Islet precursor cell (in vitro differentiated cells): ENCODE measurements at regions not wholly inside any gene's neighbourhood (a gene's known extent, or its start where the extent isn't known, plus 50 kb on each side); places are given as distances from the start of the nearest gene placed in this dataset.
"Not testable (repeated sequence)": the region's sequence is repeated elsewhere in the genome, so short reads cannot be mapped to it uniquely, and the experiment has no call there.

ENCODE experiments used
- DNase-seq: peaks from one replicate; pipeline ENCODE4 v3.0.0-alpha.2; 2018

- DNase-seq = peak; percentile 63
Measured at GRCh38 chr15:54840621-54841398, 355.9 kb downstream of the RSL24D1 start.

GRCh38 chr15:54839379-54839778 lies 357.4 kb downstream of the RSL24D1 start:
- DNase-seq = no peak

- DNase-seq = no peak
Measured at GRCh38 chr15:54836052-54836795, 360.5 kb downstream of the RSL24D1 start.

GRCh38 chr15:54829821-54830220 lies 366.9 kb downstream of the RSL24D1 start:
- DNase-seq = no peak

DNA sequence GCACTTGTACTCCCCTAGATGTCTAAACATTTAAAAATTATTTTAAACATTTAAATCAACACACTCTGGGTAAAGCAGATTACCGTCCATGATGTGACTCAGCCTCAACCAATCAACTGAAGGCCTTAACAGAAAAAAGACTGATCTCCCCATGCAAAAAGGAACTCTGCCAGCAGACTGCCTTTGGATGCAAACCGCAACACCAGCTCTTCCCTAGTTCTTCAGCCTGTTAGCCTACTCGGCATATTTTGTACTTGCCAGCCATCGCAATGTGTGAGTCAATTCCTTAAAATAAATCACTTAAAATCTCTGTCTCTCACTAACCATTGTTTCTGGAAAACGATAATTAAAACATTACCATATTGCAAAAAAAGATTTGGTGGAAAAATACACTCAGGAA lies 375.9 kb downstream of the RSL24D1 start:
- no peak for DNase-seq

DNA sequence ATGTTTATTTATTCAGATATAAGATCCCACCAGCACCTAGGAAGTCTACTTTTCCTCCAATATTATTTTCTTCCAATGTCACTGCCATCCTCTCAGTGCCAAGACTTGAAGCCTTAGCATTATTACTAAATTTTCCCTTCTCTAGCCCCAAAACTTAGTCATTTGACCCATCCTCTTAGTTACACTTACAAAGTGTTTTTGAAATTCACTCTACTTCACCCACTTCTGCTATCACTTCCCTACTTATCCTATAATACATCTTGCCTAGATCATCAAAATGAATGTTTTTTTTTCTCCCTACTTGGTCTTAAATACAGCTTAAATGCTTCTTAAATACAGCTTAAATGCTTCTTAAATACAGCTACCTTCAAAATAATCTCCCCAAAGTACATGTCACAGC lies 376.6 kb downstream of the RSL24D1 start:
- DNase-seq = no peak

- DNase-seq = no peak
Measured at GRCh38 chr15:54816401-54816800, 380.3 kb downstream of the RSL24D1 start.

- DNase-seq = no peak
Measured at GRCh38 chr15:54815556-54815955, 381.2 kb downstream of the RSL24D1 start.

GRCh38 chr15:54812383-54812782 lies 384.4 kb downstream of the RSL24D1 start:
- no peak for DNase-seq

DNA sequence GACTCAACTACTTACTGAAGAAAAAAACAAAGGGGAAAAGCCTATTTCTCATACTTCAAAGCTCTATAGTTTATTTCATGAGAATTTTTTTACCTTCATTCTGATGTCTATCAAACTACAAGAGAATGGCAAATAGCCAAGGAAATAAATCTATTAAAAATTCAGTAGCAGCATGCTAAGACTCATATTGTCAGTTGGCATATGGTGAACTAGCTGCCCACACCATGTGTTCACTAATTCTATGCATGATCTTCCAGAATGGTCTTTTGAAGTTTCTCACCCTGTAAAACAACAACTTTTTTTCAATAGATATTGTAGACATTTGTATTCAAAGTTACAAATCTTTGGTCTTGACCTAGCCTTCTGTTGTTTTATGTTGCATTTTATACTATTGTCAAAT lies 386.2 kb downstream of the RSL24D1 start:
- DNase-seq = no peak

DNA sequence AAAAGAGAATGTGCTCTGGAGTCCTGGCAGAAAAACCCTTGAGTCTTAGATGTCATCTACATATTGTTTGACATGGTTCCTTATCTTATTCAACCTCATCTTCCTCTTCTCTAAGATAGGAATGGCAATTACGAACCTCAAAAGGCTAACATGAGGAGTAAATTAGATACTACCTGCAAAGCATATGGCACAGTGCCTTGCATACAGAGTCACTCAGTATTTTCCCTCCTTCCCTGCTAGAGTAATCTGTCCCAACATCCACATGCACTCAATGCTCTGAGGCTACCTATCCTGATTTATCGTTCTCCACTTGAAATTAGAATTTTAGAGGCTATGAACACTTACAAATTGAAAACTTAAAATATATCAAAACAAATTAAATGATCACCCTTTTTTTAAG lies 386.7 kb downstream of the RSL24D1 start:
- no peak for DNase-seq

DNA sequence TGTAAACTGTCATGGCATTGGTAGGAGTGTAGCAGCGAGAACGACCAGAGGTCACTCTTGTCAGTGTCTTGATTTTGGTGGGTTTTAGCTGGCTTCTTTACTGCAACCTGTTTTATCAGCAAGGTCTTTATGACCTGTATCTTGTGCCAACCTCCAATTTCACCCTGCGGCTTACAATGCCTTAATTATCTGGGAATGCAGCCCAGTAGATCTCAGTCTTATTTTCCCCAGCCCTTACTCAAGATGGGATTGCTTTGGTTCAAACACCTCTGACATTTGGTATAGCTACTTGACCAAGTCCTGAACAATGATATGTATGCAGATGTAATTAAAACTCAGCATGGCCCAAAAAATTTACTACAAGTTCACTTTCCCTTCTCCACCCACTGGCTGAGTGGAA lies 388.4 kb downstream of the RSL24D1 start:
- DNase-seq = no peak

DNA sequence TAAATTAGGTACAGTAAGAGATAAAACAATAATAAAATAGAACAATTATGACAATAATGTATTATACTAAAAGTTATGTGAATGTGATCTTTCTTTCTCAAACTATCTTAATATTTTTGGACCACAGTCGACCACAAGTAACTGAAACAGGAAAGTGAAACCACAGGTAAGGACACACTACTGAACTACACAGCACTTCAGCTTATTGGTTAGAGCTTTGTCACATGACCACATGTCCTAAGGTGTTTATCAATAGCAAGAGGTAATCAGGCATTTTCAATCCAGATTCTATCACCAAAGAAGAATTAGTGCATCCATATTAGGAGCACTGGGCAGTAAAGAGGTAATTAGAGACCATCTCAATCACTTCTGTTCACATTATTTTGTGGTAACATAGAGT lies 392.8 kb downstream of the RSL24D1 start:
- DNase-seq = no peak

DNA sequence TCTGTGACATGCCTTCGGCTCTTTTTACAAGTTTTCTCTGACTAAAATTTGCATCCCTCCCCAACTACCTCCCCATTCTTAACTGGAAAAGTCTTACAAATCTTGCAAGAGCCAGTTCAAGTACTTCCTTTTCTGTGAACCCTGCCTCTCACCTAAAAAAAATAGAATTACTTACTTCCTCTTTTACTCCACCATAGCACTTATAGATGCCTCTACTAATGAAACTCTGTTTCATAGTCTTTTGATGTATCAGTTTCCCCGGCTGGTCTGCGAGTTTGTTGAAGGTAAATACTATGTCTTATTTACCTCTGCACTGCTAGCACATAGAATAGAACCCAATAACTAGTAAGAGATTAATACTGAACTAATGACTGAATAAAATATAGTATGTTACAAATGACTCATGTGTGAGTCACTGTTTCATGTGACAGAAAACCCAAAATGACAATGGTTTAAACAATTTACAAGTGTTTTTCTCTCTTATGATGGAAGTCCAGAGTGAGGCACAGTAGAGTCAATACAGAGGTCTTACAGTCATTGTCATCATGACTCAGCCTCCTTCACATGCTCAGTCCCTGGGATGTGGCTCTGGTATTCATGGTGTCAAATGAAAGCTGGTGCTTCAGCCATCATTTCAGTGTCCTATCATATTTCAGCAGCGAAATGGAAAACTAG lies 393.5 kb downstream of the RSL24D1 start:
- DNase-seq = no peak

- DNase-seq = no peak
Measured at GRCh38 chr15:54792526-54792925, 404.2 kb downstream of the RSL24D1 start.

GRCh38 chr15:54790693-54791092 lies 406.0 kb downstream of the RSL24D1 start:
- DNase-seq = no peak

GRCh38 chr15:54789376-54789775 lies 407.4 kb downstream of the RSL24D1 start:
- DNase-seq = no peak

GRCh38 chr15:54781220-54781619 lies 415.5 kb downstream of the RSL24D1 start:
- DNase-seq = not testable (repeated sequence)

DNA sequence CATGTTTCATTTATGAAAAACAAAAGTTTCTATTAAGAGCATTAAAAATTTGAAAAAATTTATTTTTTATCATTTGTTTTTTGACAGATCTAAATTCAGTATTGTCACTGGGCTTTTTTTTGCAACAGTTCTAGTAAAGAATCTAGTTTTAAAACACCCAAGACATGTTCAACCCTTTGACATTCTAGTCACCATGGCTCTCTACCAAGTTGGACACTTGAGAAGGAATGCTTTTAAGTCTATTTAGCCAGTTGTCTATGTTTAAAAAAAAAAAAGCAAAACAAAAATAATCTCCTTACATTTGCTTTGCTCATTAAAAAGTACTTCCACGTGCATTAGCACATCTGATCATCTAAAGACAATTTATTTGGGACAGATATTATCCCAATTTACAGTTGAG lies 417.5 kb downstream of the RSL24D1 start:
- no peak for DNase-seq

GRCh38 chr15:54776410-54776809 lies 420.3 kb downstream of the RSL24D1 start:
- no peak for DNase-seq

DNA sequence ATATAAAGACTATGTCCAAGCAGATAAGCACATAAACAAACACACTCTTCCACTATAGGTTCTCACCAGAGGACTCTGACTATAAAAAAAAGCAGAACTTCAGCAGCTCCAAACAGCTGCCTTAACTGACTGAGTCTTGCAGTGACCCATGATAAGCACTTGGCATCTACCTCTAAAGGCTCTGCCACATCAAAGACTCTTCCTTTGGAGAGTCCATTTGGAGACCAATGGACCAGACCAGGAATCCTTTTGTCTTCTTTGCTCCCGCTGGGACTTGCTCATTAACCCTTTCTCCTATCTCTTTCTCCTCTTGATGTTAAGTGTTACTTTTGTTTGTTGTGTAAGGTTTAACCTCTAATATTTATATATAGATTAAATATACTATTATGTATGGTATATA lies 424.1 kb downstream of the RSL24D1 start:
- no peak for DNase-seq

- not testable (repeated sequence) for DNase-seq
Measured at GRCh38 chr15:54749461-54749860, 447.3 kb downstream of the RSL24D1 start.

DNA sequence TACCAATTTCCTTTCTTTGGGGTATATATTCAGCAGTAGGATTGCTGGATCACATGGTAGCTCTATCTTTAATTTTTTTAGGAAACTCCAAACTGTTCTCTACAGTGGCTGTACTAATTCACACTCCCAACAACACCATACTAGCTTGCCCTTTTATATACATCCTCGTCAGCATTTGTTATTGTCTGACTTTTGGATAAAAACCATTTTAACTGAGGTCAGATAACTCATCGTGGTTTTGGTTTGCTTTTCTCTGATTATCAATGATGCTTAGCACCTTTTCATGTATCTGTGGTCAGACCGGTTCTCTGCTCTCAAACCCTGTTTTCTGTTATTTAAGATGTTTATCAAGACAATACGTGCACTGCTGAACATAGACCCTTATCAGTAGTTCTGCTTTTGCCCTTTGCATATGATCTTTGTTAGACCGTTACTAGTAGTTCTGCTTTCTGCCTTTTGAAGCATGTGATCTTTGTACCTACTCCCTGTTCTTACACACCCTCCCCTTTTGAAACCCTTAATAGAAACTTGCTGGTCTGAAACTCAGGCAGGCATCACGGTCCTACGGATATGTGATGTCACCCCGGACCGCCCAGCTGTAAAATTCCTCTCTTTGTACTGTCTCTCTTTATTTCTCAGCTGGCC lies 474.3 kb downstream of the RSL24D1 start:
- no peak for DNase-seq
